Endodermal cell (in vitro differentiated cells): ENCODE measurements at regions not wholly inside any gene's neighbourhood (a gene's known extent, or its start where the extent isn't known, plus 50 kb on each side); places are given as distances from the start of the nearest gene placed in this dataset.

Source experiments
- DNase-seq: peaks from one replicate; pipeline ENCODE4 v3.0.0-alpha.2; 2017
- H3K27ac ChIP-seq: 2 replicates; pipeline ENCODE4 v1.5.1; 2013; ENCODE audit warnings: mild to moderate bottlenecking, low read depth, low read length, moderate library complexity
- H3K27me3 ChIP-seq: 2 replicates; pipeline ENCODE4 v1.6.1; 2013; ENCODE audit warnings: mild to moderate bottlenecking, low read length, moderate library complexity; ENCODE audit not compliant: insufficient read depth, control insufficient read depth, poor library complexity, severe bottlenecking
- H3K36me3 ChIP-seq: 2 replicates; pipeline ENCODE4 v1.7.0; 2013; ENCODE audit warnings: mild to moderate bottlenecking, low read length, moderate library complexity; ENCODE audit not compliant: control insufficient read depth, insufficient read depth
- H3K4me1 ChIP-seq: one replicate; pipeline ENCODE4 v1.7.0; 2013; ENCODE audit warnings: low read length; ENCODE audit not compliant: control insufficient read depth, insufficient read depth
- H3K4me3 ChIP-seq: 2 replicates; pipeline ENCODE4 v1.5.1; 2013; ENCODE audit warnings: mild to moderate bottlenecking, low read length, moderate library complexity
- H3K9ac ChIP-seq: 2 replicates; pipeline ENCODE4 v1.6.1; 2013; ENCODE audit warnings: mild to moderate bottlenecking, low read length, moderate library complexity; ENCODE audit not compliant: poor library complexity, severe bottlenecking; ENCODE audit errors: extremely low read depth
- H3K9me3 ChIP-seq: 2 replicates; pipeline ENCODE4 v1.6.1; 2013; ENCODE audit warnings: mild to moderate bottlenecking, low read length, moderate library complexity; ENCODE audit not compliant: control insufficient read depth
- H3K27ac Mint-ChIP-seq: 2 replicates; pipeline ENCODE4 v1.8.0; 2020; ENCODE audit warnings: mixed read lengths
- H3K27me3 Mint-ChIP-seq: 2 replicates; pipeline ENCODE4 v1.8.0; 2021; ENCODE audit warnings: mild to moderate bottlenecking, mixed read lengths; ENCODE audit not compliant: insufficient read depth
- H3K36me3 Mint-ChIP-seq: 2 replicates; pipeline ENCODE4 v1.8.0; 2020; ENCODE audit warnings: low read depth, mixed read lengths
- H3K4me1 Mint-ChIP-seq: 2 replicates; pipeline ENCODE4 v1.8.0; 2020; ENCODE audit warnings: mixed read lengths
- H3K4me3 Mint-ChIP-seq: 2 replicates; pipeline ENCODE4 v1.8.0; 2020; ENCODE audit warnings: mild to moderate bottlenecking, moderate library complexity, mixed read lengths
- H3K9me3 Mint-ChIP-seq: 2 replicates; pipeline ENCODE4 v1.8.0; 2020; ENCODE audit warnings: mild to moderate bottlenecking, mixed read lengths
- CTCF ChIP-seq: fragments of 200-600 bp; sonication (generic); conservative IDR thresholded peaks from 2 replicates; pipeline ENCODE4 v1.5.0; 2021; ENCODE audit warnings: antibody characterized with exemption, mild to moderate bottlenecking
- WGBS, 2 experiments: methylation state at CpG; one replicate each; pipeline versions ENCODE4 v1.1.5 to v1.1.7; 2013; ENCODE audit warnings: missing lambda C conversion rate in 2 of 2, mixed read lengths in 1 of 2; ENCODE audit not compliant: insufficient coverage in 1 of 2, insufficient read length in 1 of 2; 5-methylcytosine and 5-hydroxymethylcytosine counted together

GRCh38 chr6:121896771-121897170 lies 461.3 kb downstream of the GJA1 start:
- H3K9me3 Mint-ChIP-seq = no peaks in the 10 kb centered on the region
- H3K27ac Mint-ChIP-seq = no peak overlapping the region
- no peak overlapping the region for H3K4me3 Mint-ChIP-seq
- no peaks in the 10 kb centered on the region for H3K4me1 ChIP-seq
- WGBS, 2 experiments = 94 to 100% methylated on average over 2 to 3 of the region's 3 CpGs
- TF ChIP-seq CTCF = no peak
- no peaks in the 10 kb centered on the region for H3K27me3 Mint-ChIP-seq
- H3K4me1 Mint-ChIP-seq = peaks cover 7% of the 10 kb centered on the region
- H3K36me3 ChIP-seq = no peaks in the 10 kb centered on the region
- H3K27ac ChIP-seq = no peak overlapping the region
- no peaks in the 10 kb centered on the region for H3K27me3 ChIP-seq
- H3K36me3 Mint-ChIP-seq = no peaks in the 10 kb centered on the region
- no peak overlapping the region for H3K4me3 ChIP-seq
- no peak overlapping the region for H3K9ac ChIP-seq
- no peak for DNase-seq
- no peaks in the 10 kb centered on the region for H3K9me3 ChIP-seq

- no peaks in the 10 kb centered on the region for H3K36me3 Mint-ChIP-seq
- Histone ChIP-seq H3K27ac (no peak overlapping the region), H3K9me3 (no peaks in the 10 kb centered on the region), H3K27me3 (no peaks in the 10 kb centered on the region), H3K9ac (no peak overlapping the region), H3K4me1 (no peaks in the 10 kb centered on the region), H3K36me3 (no peaks in the 10 kb centered on the region), H3K4me3 (no peak overlapping the region)
- no peaks in the 10 kb centered on the region for H3K9me3 Mint-ChIP-seq
- no peak for TF ChIP-seq CTCF
- no peak for DNase-seq
- no peaks in the 10 kb centered on the region for H3K27me3 Mint-ChIP-seq
- 85% methylated on average over 1 of the region's 1 CpG; no CpG with 5 or more reads in 1 of the 2 experiments for WGBS, 2 experiments
- no peak overlapping the region for H3K4me3 Mint-ChIP-seq
- no peak overlapping the region for H3K27ac Mint-ChIP-seq
- H3K4me1 Mint-ChIP-seq = peaks cover 7% of the 10 kb centered on the region
Observed at GRCh38 chr6:121897337-121897760, 461.9 kb downstream of the GJA1 start.

- DNase-seq = no peak
- no peaks in the 10 kb centered on the region for H3K4me1 ChIP-seq
- no peaks in the 10 kb centered on the region for H3K27me3 ChIP-seq
- Mint-ChIP-seq H3K9me3 (no peaks in the 10 kb centered on the region), H3K4me1 (peaks cover 1% of the 10 kb centered on the region), H3K36me3 (no peaks in the 10 kb centered on the region), H3K4me3 (no peak overlapping the region), H3K27me3 (no peaks in the 10 kb centered on the region), H3K27ac (no peak overlapping the region)
- H3K9me3 ChIP-seq = no peaks in the 10 kb centered on the region
- H3K27ac ChIP-seq = no peak overlapping the region
- no peak overlapping the region for H3K4me3 ChIP-seq
- no peaks in the 10 kb centered on the region for H3K36me3 ChIP-seq
- no peak for TF ChIP-seq CTCF
- no peak overlapping the region for H3K9ac ChIP-seq
Observed at GRCh38 chr6:121901432-121901831, 466.0 kb downstream of the GJA1 start.
